Endothelial cell of umbilical vein (primary cell): ENCODE measurements at regions not wholly inside any gene's neighbourhood (a gene's known extent, or its start where the extent isn't known, plus 50 kb on each side); places are given as distances from the start of the nearest gene placed in this dataset.

Experiments
- BruUV-seq: library from RNA; stranded (reverse); fragments of 400-500 nt; replicated peaks from 2 replicates; lab custom pipeline; 2021; lab: Mats Ljungman, UMichigan
- CTCF ChIA-PET: fragments of 300-600, 350-600 bp; sonication (Branson Sonifier 250); formaldehyde crosslinking; loops from one replicate; lab custom pipeline; 2021; ENCODE audit warnings: antibody characterized with exemption, inconsistent platforms; lab: Charles Lee
- POLR2A ChIA-PET: fragments of 300-600, 350-600 bp; sonication (Branson Sonifier 250); formaldehyde crosslinking; loops from one replicate; lab custom pipeline; 2021; ENCODE audit warnings: antibody characterized with exemption, inconsistent platforms; lab: Charles Lee
- DNase-seq: peaks from one replicate; pipeline ENCODE4 v3.0.0-alpha.2; 2011; ENCODE audit warnings: low read depth, low spot score
- FAIRE-seq: peaks from 2 replicates; lab custom pipeline; 2011; peaks lifted over from hg19 to GRCh38; lab: Jason Lieb, UNC
- H2AFZ ChIP-seq: 2 replicates; pipeline ENCODE4 v1.6.0; 2012; ENCODE audit warnings: low read depth, low read length, control low read depth, inconsistent platforms
- H3K27ac ChIP-seq: 2 replicates; pipeline ENCODE4 v1.5.1; 2011; ENCODE audit warnings: low read depth, mild to moderate bottlenecking, control low read depth, low read length, moderate library complexity; ENCODE audit not compliant: insufficient read depth
- H3K27me3 ChIP-seq, 2 experiments: 2 replicates each; pipeline versions ENCODE4 v1.6.0 to v1.6.1; 2011; ENCODE audit warnings: low read length in 2 of 2, mixed read lengths in 1 of 2; ENCODE audit not compliant: control insufficient read depth in 2 of 2, insufficient read depth in 2 of 2
- H3K36me3 ChIP-seq, 2 experiments: 2 replicates in 1 of 2; 3 replicates in 1 of 2; pipeline ENCODE4 v1.5.1; 2011; ENCODE audit warnings: low read length in 2 of 2, mild to moderate bottlenecking in 1 of 2, moderate library complexity in 1 of 2; ENCODE audit not compliant: control insufficient read depth in 2 of 2, insufficient read depth in 2 of 2; ENCODE audit errors: extremely low read depth in 1 of 2
- H3K4me1 ChIP-seq: 3 replicates; pipeline ENCODE4 v1.5.1; 2011; ENCODE audit warnings: mild to moderate bottlenecking, low read length; ENCODE audit not compliant: control insufficient read depth, insufficient read depth; ENCODE audit errors: extremely low read depth
- H3K4me2 ChIP-seq: 2 replicates; pipeline ENCODE4 v1.6.1; 2011; ENCODE audit warnings: low read length, control low read depth, mixed read lengths; ENCODE audit not compliant: insufficient read depth
- H3K4me3 ChIP-seq, 3 experiments: fragments of 200-600 bp in 1 of 3; sonication (generic), shearing (Covaris generic) in 1 of 3; replicated peaks in 1 of 3; 2 replicates each; pipeline ENCODE4 v1.5.1; 2011 to 2016; ENCODE audit warnings: control low read depth in 3 of 3, low read length in 3 of 3, mild to moderate bottlenecking in 2 of 3, inconsistent platforms in 1 of 3, low read depth in 1 of 3, moderate library complexity in 1 of 3; ENCODE audit not compliant: insufficient read depth in 1 of 3
- H3K79me2 ChIP-seq: 2 replicates; pipeline ENCODE4 v1.6.0; 2012; ENCODE audit warnings: low read length, inconsistent platforms; ENCODE audit not compliant: control insufficient read depth, insufficient read depth
- H3K9ac ChIP-seq: replicated peaks from 2 replicates; pipeline ENCODE3; 2011; ENCODE audit warnings: low read length, control low read depth; ENCODE audit not compliant: insufficient read depth; ENCODE audit errors: extremely low read depth
- H3K9me1 ChIP-seq: replicated peaks from 3 replicates; pipeline ENCODE4 v1.6.0; 2011; ENCODE audit warnings: mild to moderate bottlenecking, low read length; ENCODE audit not compliant: control insufficient read depth, insufficient read depth; ENCODE audit errors: extremely low read depth
- H3K9me3 ChIP-seq: replicated peaks from 2 replicates; pipeline ENCODE4 v1.5.1; 2012; ENCODE audit warnings: low read length, inconsistent platforms; ENCODE audit not compliant: control insufficient read depth, insufficient read depth
- H4K20me1 ChIP-seq: replicated peaks from 2 replicates; pipeline ENCODE3; 2011; ENCODE audit warnings: mild to moderate bottlenecking, low read length; ENCODE audit not compliant: control insufficient read depth, insufficient read depth; ENCODE audit errors: extremely low read depth
- EZH2 ChIP-seq: IDR thresholded peaks from 2 replicates; pipeline ENCODE4 v1.6.1; 2012; ENCODE audit warnings: borderline replicate concordance, low read depth, mild to moderate bottlenecking, moderate library complexity, low read length, inconsistent platforms; ENCODE audit not compliant: severe bottlenecking
- GATA2 ChIP-seq: IDR thresholded peaks from 2 replicates; pipeline ENCODE4 v1.7.0; 2011; ENCODE audit warnings: low read depth, mild to moderate bottlenecking, moderate library complexity, mixed read lengths, low read length; ENCODE audit not compliant: insufficient read length, insufficient read depth
- JUN ChIP-seq: IDR thresholded peaks from 2 replicates; pipeline ENCODE4 v1.6.1; 2011; ENCODE audit warnings: borderline replicate concordance, low read depth; ENCODE audit not compliant: insufficient read length, insufficient read depth
- MYC ChIP-seq: IDR thresholded peaks from one replicate; pipeline ENCODE4 v1.6.1; 2011; ENCODE audit warnings: mild to moderate bottlenecking, low read depth, low read length
- POLR2A ChIP-seq: IDR thresholded peaks from 2 replicates; pipeline ENCODE4 v1.6.1; 2012; ENCODE audit warnings: low read depth, mild to moderate bottlenecking, control low read depth, low read length
- POLR2AphosphoS5 ChIP-seq: IDR thresholded peaks from 2 replicates; pipeline ENCODE4 v1.6.1; 2012; ENCODE audit warnings: low read depth, mild to moderate bottlenecking, control low read depth, low read length, moderate library complexity; ENCODE audit not compliant: insufficient read depth
- dilution Hi-C: fragments of 300-500 bp; cut with MboI; formaldehyde crosslinking; loops from one replicate; pipeline ENCODE4 v1.15.0; 2019; ENCODE audit warnings: low sequenced_read_pairs; ENCODE audit not compliant: extremely low pct_ligation_motif_present
- intact Hi-C: fragments of 100-400 bp; cut with micrococcal nuclease; formaldehyde crosslinking; loops from one replicate; pipeline ENCODE4 v1.10.0; 2022
- TF ChIP-seq, protein P1 (sequence below), 2 donors: IDR thresholded peaks; 1 replicate in 1 of 2; 2 replicates in 1 of 2; pipeline ENCODE4 v1.5.1; 2011; ENCODE audit warnings: low read length in 2 of 2, mild to moderate bottlenecking in 2 of 2, moderate library complexity in 2 of 2, control low read depth in 1 of 2, inconsistent platforms in 1 of 2, low read depth in 1 of 2; ENCODE audit not compliant: insufficient read depth in 1 of 2; ENCODE audit errors: extremely low read depth in 1 of 2

DNA sequence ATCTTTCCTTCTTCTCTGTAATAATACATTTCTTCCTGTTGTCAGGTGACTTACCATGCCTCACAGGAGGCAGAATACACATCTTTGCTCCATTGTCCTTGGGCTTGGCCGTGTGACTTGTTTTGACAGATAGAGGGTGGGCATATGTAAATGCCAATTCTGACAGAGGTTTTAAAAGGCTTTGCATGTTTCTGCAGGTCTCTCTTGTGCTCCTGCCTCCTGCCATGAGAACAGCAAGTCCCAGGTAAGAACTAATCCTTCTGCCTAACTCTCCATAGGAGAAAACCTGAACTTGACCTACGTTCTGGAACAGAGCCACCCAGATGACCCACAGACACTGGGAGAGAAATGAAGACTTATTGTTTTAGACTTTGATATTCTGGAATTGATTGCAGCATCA lies 88.7 kb upstream of the TNFSF11 start:
- TF ChIP-seq JUN = no peak
- no peak for TF ChIP-seq POLR2A
- TF ChIP-seq POLR2AphosphoS5 = no peak
- TF ChIP-seq EZH2 = no peak
- TF ChIP-seq, protein P1, sequence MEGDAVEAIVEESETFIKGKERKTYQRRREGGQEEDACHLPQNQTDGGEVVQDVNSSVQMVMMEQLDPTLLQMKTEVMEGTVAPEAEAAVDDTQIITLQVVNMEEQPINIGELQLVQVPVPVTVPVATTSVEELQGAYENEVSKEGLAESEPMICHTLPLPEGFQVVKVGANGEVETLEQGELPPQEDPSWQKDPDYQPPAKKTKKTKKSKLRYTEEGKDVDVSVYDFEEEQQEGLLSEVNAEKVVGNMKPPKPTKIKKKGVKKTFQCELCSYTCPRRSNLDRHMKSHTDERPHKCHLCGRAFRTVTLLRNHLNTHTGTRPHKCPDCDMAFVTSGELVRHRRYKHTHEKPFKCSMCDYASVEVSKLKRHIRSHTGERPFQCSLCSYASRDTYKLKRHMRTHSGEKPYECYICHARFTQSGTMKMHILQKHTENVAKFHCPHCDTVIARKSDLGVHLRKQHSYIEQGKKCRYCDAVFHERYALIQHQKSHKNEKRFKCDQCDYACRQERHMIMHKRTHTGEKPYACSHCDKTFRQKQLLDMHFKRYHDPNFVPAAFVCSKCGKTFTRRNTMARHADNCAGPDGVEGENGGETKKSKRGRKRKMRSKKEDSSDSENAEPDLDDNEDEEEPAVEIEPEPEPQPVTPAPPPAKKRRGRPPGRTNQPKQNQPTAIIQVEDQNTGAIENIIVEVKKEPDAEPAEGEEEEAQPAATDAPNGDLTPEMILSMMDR (IDR thresholded peaks at IDR 0.05; ENCODE audit: extremely low read depth in 1 of 2, insufficient read depth in 1 of 2, low read depth in 1 of 2, low read length in 2 of 2) = no peak
- no peak for TF ChIP-seq MYC
- no peak for TF ChIP-seq GATA2
- dilution Hi-C loops = no loop called here
- H3K9me1 ChIP-seq = no peaks in the 10 kb centered on the region
- H3K4me3 ChIP-seq = no peak overlapping the region
- H3K79me2 ChIP-seq = no peaks in the 10 kb centered on the region
- H3K27me3 ChIP-seq = no peaks in the 10 kb centered on the region
- H3K4me2 ChIP-seq = no peak overlapping the region
- no peak overlapping the region for H3K27ac ChIP-seq
- BruUV-seq = no TSS peak
- intact Hi-C loops = no loop called here
- DNase-seq = no peak
- no peaks in the 10 kb centered on the region for H3K9me3 ChIP-seq
- H3K36me3 ChIP-seq = no peaks in the 10 kb centered on the region
- FAIRE-seq = no peak
- H2AFZ ChIP-seq = no peak overlapping the region
- no peaks in the 10 kb centered on the region for H4K20me1 ChIP-seq
- CTCF ChIA-PET = no interaction called here
- no peak overlapping the region for H3K9ac ChIP-seq
- POLR2A ChIA-PET = no interaction called here
- H3K4me1 ChIP-seq = peaks cover 22% of the 10 kb centered on the region
